ENCODE measurements at regions not wholly inside any gene's neighbourhood (a gene's known extent, or its start where the extent isn't known, plus 50 kb on each side); places are given as distances from the start of the nearest gene placed in this dataset.
A peak's percentile ranks its signal among the peaks of the same experiment; 100 is the strongest.

- no peak for ATAC-seq (ENCODE audit: poor library complexity)
- no peak for TF ChIP-seq CTCF (IDR thresholded peaks at IDR 0.05)
- no peak for DNase-seq
- Histone ChIP-seq H3K27me3 (ENCODE audit: control insufficient read depth in 1 of 2, insufficient read depth in 2 of 2, low read length in 2 of 2) (no peaks in the 10 kb centered on the region), H3K27ac (ENCODE audit: low read depth in 1 of 2, low read length in 2 of 2) (no peak overlapping the region), H3K4me1 (ENCODE audit: insufficient read depth, low read length) (peaks cover 3% of the 10 kb centered on the region), H3K4me3 (ENCODE audit: low read length) (no peak overlapping the region), H3K9me3 (ENCODE audit: control insufficient read depth in 1 of 2, insufficient read depth in 1 of 2, low read length in 2 of 2) (no peaks in the 10 kb centered on the region), H3K36me3 (ENCODE audit: insufficient read depth, low read length) (no peaks in the 10 kb centered on the region)
- peaks cover 7% of the 10 kb centered on the region for H3K27me3 Mint-ChIP-seq
- intact Hi-C loops (cut with DNase I, micrococcal nuclease) = no loop called here
- H3K27ac Mint-ChIP-seq = no peak overlapping the region
- no peaks in the 10 kb centered on the region for H3K9me3 Mint-ChIP-seq
- H3K4me1 Mint-ChIP-seq (ENCODE audit: low read depth) = peaks cover 5% of the 10 kb centered on the region
- CTCF ChIA-PET = no interaction called here
- H3K4me3 Mint-ChIP-seq = no peak overlapping the region
- POLR2A ChIA-PET = no interaction called here
- H3K36me3 Mint-ChIP-seq (ENCODE audit: low read depth) = no peaks in the 10 kb centered on the region
These were observed 71.8 kb upstream of the POMP start for GRCh38 chr13:28587174-28587540.

- no peak overlapping the region for H3K27ac ChIP-seq (ENCODE audit: low read depth in 1 of 2, low read length in 2 of 2)
- H3K9me3 ChIP-seq (ENCODE audit: control insufficient read depth in 1 of 2, insufficient read depth in 1 of 2, low read length in 2 of 2) = no peaks in the 10 kb centered on the region
- ChIA-PET POLR2A (no interaction called here), CTCF (no interaction called here)
- Mint-ChIP-seq H3K27me3 (peaks cover 4% of the 10 kb centered on the region), H3K4me1 (ENCODE audit: low read depth) (peaks cover 5% of the 10 kb centered on the region), H3K9me3 (no peaks in the 10 kb centered on the region), H3K27ac (no peak overlapping the region), H3K4me3 (no peak overlapping the region), H3K36me3 (ENCODE audit: low read depth) (no peaks in the 10 kb centered on the region)
- H3K27me3 ChIP-seq (ENCODE audit: control insufficient read depth in 1 of 2, insufficient read depth in 2 of 2, low read length in 2 of 2) = no peaks in the 10 kb centered on the region
- DNase-seq (no peak), ATAC-seq (ENCODE audit: poor library complexity) (no peak)
- no peaks in the 10 kb centered on the region for H3K36me3 ChIP-seq (ENCODE audit: insufficient read depth, low read length)
- TF ChIP-seq CTCF (IDR thresholded peaks at IDR 0.05) = no peak
- peaks cover 3% of the 10 kb centered on the region for H3K4me1 ChIP-seq (ENCODE audit: insufficient read depth, low read length)
- intact Hi-C loops (cut with DNase I, micrococcal nuclease) = no loop called here
- H3K4me3 ChIP-seq (ENCODE audit: low read length) = no peak overlapping the region
These were observed 72.3 kb upstream of the POMP start for GRCh38 chr13:28586439-28587173.

GRCh38 chr13:28585561-28585960 is 73.4 kb upstream of the POMP start:
- H3K4me1 ChIP-seq (ENCODE audit: insufficient read depth, low read length) = peaks cover 3% of the 10 kb centered on the region
- Mint-ChIP-seq H3K4me3 (no peak overlapping the region), H3K36me3 (ENCODE audit: low read depth) (no peaks in the 10 kb centered on the region), H3K27ac (no peak overlapping the region), H3K4me1 (ENCODE audit: low read depth) (peaks cover 5% of the 10 kb centered on the region), H3K27me3 (peaks cover 4% of the 10 kb centered on the region), H3K9me3 (no peaks in the 10 kb centered on the region)
- H3K36me3 ChIP-seq (ENCODE audit: insufficient read depth, low read length) = no peaks in the 10 kb centered on the region
- DNase-seq (peak in 2 of 14 experiments; percentile 21 to 24), ATAC-seq (ENCODE audit: poor library complexity) (no peak)
- no peaks in the 10 kb centered on the region for H3K9me3 ChIP-seq (ENCODE audit: control insufficient read depth in 1 of 2, insufficient read depth in 1 of 2, low read length in 2 of 2)
- POLR2A ChIA-PET = no interaction called here
- no peak overlapping the region for H3K4me3 ChIP-seq (ENCODE audit: low read length)
- CTCF ChIA-PET = no interaction called here
- intact Hi-C loops (cut with DNase I, micrococcal nuclease) = no loop called here
- H3K27ac ChIP-seq (ENCODE audit: low read depth in 1 of 2, low read length in 2 of 2) = no peak overlapping the region
- TF ChIP-seq CTCF (IDR thresholded peaks at IDR 0.05) = no peak
- no peaks in the 10 kb centered on the region for H3K27me3 ChIP-seq (ENCODE audit: control insufficient read depth in 1 of 2, insufficient read depth in 2 of 2, low read length in 2 of 2)
